Mesendoderm (in vitro differentiated cells): ENCODE measurements at regions not wholly inside any gene's neighbourhood (a gene's known extent, or its start where the extent isn't known, plus 50 kb on each side); places are given as distances from the start of the nearest gene placed in this dataset.
"Not testable (repeated sequence)": the region's sequence is repeated elsewhere in the genome, so short reads cannot be mapped to it uniquely, and the experiment has no call there.

Experiments used
- DNase-seq: peaks from one replicate; pipeline ENCODE4 v3.0.0; 2013
- H2AK5ac ChIP-seq: 2 replicates; pipeline ENCODE4 v1.6.1; 2013; ENCODE audit warnings: low read length, inconsistent platforms
- H2BK120ac ChIP-seq: 2 replicates; pipeline ENCODE4 v1.6.1; 2013; ENCODE audit warnings: low read depth, mild to moderate bottlenecking, low read length, moderate library complexity, mixed read lengths
- H2BK15ac ChIP-seq: replicated peaks from 2 replicates; pipeline ENCODE4 v1.6.1; 2013; ENCODE audit warnings: low read depth, mild to moderate bottlenecking, moderate library complexity
- H2BK5ac ChIP-seq: 2 replicates; pipeline ENCODE4 v1.6.1; 2013; ENCODE audit warnings: low read length, inconsistent platforms
- H3K18ac ChIP-seq: 2 replicates; pipeline ENCODE4 v1.6.1; 2013; ENCODE audit warnings: mild to moderate bottlenecking, low read length, mixed read lengths
- H3K23ac ChIP-seq: one replicate; pipeline ENCODE4 v1.6.1; 2013; ENCODE audit warnings: low read length
- H3K27ac ChIP-seq: 2 replicates; pipeline ENCODE4 v1.5.1; 2013; ENCODE audit warnings: low read depth, mild to moderate bottlenecking, inconsistent platforms, low read length, moderate library complexity
- H3K27me3 ChIP-seq: 2 replicates; pipeline ENCODE4 v1.6.1; 2013; ENCODE audit warnings: low read length, control low read depth, mild to moderate bottlenecking, inconsistent platforms; ENCODE audit not compliant: insufficient read depth, poor library complexity
- H3K36me3 ChIP-seq: 2 replicates; pipeline ENCODE4 v1.6.1; 2013; ENCODE audit warnings: low read length, inconsistent platforms; ENCODE audit not compliant: control insufficient read depth, insufficient read depth
- H3K4ac ChIP-seq: one replicate; pipeline ENCODE4 v1.6.1; 2013; ENCODE audit warnings: low read depth, mild to moderate bottlenecking, low read length, moderate library complexity
- H3K4me1 ChIP-seq: 2 replicates; pipeline ENCODE4 v1.6.1; 2013; ENCODE audit warnings: low read depth, low read length, inconsistent platforms; ENCODE audit not compliant: control insufficient read depth
- H3K4me2 ChIP-seq: 2 replicates; pipeline ENCODE4 v1.6.1; 2013; ENCODE audit warnings: low read length
- H3K4me3 ChIP-seq: 2 replicates; pipeline ENCODE4 v1.5.1; 2013; ENCODE audit warnings: mild to moderate bottlenecking, low read length
- H3K56ac ChIP-seq: one replicate; pipeline ENCODE4 v1.6.1; 2013; ENCODE audit warnings: low read length
- H3K79me1 ChIP-seq: 2 replicates; pipeline ENCODE4 v1.6.1; 2013; ENCODE audit warnings: low read length, inconsistent platforms
- H3K79me2 ChIP-seq: 2 replicates; pipeline ENCODE4 v1.6.1; 2013; ENCODE audit warnings: mild to moderate bottlenecking, low read length; ENCODE audit not compliant: control insufficient read depth, insufficient read depth
- H3K9ac ChIP-seq: 2 replicates; pipeline ENCODE4 v1.6.1; 2013; ENCODE audit warnings: low read length, inconsistent platforms
- H4K5ac ChIP-seq: one replicate; pipeline ENCODE4 v1.6.1; 2013; ENCODE audit warnings: low read length
- H4K8ac ChIP-seq: one replicate; pipeline ENCODE4 v1.6.1; 2013; ENCODE audit warnings: low read depth, mild to moderate bottlenecking, control low read depth, low read length, moderate library complexity
- WGBS: extraction: QIAGEN DNeasy Blood & Tissue Kit; methylation state at CpG from one replicate; pipeline ENCODE4 v1.1.7; 2013; ENCODE audit warnings: low lambda C conversion rate, missing lambda C conversion rate; ENCODE audit not compliant: insufficient coverage; ENCODE audit errors: extremely low coverage; 5-methylcytosine and 5-hydroxymethylcytosine counted together

DNA sequence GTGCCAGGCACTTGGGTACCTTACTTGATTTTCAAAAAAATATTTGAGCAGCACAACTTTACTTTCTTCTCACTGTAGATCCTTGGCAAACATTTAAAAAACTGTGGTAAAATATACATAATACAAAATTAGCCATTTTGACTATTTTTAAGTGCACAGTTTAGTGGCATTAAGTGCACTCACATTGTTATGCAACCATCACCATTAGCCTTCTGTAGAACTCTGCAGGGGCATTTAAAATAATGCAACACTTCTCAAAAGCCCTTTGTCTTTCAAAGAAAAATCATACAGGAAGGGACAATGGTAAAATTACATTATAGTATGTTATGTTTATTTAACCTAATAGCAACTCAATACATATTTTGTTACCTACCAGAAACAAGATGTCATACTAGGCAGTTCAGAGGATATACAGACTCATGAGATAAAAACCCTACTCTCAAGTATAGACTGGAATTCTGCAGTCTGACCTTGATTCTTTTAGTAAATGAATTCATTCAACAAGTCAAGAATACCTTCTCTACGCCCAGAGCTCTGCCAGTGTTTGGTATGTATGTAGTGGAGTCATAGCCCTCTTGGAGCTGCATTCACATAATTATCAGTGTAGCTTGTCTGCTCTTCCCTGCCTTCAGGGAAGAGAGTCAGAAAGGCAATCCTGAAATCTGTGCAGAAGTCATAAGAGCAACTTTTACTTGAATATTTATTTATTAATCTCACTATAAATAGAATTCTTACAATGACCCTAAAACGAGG lies 74.0 kb upstream of the ARRDC3 start:
- H3K4me1 ChIP-seq: no peaks in the 10 kb centered on the region
- no peak overlapping the region for H3K23ac ChIP-seq
- no peak overlapping the region for H2BK120ac ChIP-seq
- H3K27me3 ChIP-seq: no peaks in the 10 kb centered on the region
- no peak for DNase-seq
- 100% methylated on average over 1 of the region's 2 CpGs for WGBS
- H3K56ac ChIP-seq: no peak overlapping the region
- H3K36me3 ChIP-seq: no peaks in the 10 kb centered on the region
- no peak overlapping the region for H3K4me2 ChIP-seq
- H3K9ac ChIP-seq: no peak overlapping the region
- no peak overlapping the region for H4K8ac ChIP-seq
- H2AK5ac ChIP-seq: no peak overlapping the region
- H2BK15ac ChIP-seq: no peak overlapping the region
- H3K4ac ChIP-seq: no peak overlapping the region
- no peak overlapping the region for H3K4me3 ChIP-seq
- H2BK5ac ChIP-seq: no peak overlapping the region
- no peaks in the 10 kb centered on the region for H3K79me1 ChIP-seq
- no peak overlapping the region for H3K18ac ChIP-seq
- no peak overlapping the region for H3K27ac ChIP-seq
- H3K79me2 ChIP-seq: no peaks in the 10 kb centered on the region
- no peak overlapping the region for H4K5ac ChIP-seq

DNA sequence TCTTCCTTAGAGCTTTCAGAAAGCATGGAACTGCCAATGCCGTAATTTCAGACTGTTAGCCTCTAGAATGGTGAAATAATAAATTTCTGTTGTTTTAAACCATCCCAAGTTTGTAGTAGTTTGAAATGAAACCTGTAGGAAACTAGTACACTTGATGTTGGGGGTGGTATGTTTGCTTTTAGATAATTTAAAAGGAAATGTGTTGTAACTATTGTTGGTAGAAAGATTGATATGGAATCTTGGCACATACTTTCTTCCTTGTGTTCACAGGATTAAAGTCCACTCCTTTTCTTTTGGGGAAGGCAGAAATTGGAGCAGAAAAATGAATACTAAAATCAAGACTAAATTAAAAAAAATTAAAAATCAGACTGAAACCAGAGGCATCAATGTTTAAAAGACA lies 66.0 kb upstream of the ARRDC3 start:
- Histone ChIP-seq H3K23ac (no peak overlapping the region), H3K27ac (no peak overlapping the region), H3K4me2 (no peak overlapping the region), H3K4me1 (no peaks in the 10 kb centered on the region), H4K8ac (no peak overlapping the region), H2BK15ac (no peak overlapping the region), H3K56ac (no peak overlapping the region), H3K36me3 (no peaks in the 10 kb centered on the region), H2BK5ac (no peak overlapping the region), H2AK5ac (no peak overlapping the region), H3K9ac (no peak overlapping the region), H3K18ac (no peak overlapping the region), H3K79me1 (no peaks in the 10 kb centered on the region), H3K4ac (no peak overlapping the region), H4K5ac (no peak overlapping the region), H3K27me3 (no peaks in the 10 kb centered on the region), H2BK120ac (no peak overlapping the region), H3K79me2 (no peaks in the 10 kb centered on the region), H3K4me3 (no peak overlapping the region)
- DNase-seq: no peak
- no CpG with 5 or more reads among the region's 1 CpG for WGBS

DNA sequence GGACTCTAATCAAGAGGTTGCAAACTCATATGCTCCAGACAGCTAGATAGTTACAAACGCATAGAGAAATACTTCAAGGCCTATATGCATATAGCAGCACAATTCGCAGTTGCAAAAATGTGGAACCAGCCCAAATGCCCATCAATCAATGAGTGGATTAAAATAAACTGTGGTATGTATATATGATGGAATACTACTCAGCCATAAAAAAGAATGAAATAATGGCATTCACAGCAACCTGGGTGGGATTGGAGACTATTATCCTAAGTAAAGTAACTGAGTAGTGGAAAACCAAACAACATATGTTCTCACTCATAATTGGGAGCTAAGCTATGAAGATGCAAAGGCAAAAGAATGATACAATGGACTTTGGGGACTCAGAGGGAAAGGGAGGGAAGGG lies 65.0 kb upstream of the ARRDC3 start:
- not testable (repeated sequence) for H3K4ac ChIP-seq, H2BK15ac ChIP-seq, H3K4me3 ChIP-seq, H4K8ac ChIP-seq, H2BK120ac ChIP-seq, H3K56ac ChIP-seq, H3K36me3 ChIP-seq, H3K18ac ChIP-seq, H3K9ac ChIP-seq, H3K27me3 ChIP-seq, H3K27ac ChIP-seq, H3K4me2 ChIP-seq, H3K79me1 ChIP-seq, H3K23ac ChIP-seq, H3K79me2 ChIP-seq, H2AK5ac ChIP-seq, H4K5ac ChIP-seq, H3K4me1 ChIP-seq, DNase-seq, H2BK5ac ChIP-seq
- WGBS: no CpG with 5 or more reads among the region's 2 CpGs

DNA sequence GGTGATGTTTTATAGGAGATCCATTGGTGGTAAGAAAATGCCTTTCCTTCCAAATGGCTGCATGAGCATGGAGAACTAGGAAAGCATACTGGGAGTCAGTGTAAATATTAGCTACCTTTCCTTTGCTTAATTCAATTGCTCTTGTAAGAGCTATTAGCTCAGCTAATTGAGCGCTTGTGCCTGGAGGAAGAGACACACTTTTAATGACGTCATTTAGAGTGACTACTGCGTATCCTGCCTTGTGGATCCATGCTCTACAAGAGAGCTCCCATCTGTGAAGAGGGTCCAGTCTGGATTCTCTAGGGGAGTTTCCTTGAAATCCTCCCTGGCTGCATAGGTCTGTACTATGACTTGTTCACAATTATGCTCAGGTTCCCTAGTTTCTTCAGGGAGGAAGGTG lies 63.8 kb upstream of the ARRDC3 start:
- H3K23ac ChIP-seq, H3K56ac ChIP-seq, H3K4me2 ChIP-seq, H2BK15ac ChIP-seq, H2BK5ac ChIP-seq, H4K8ac ChIP-seq, H4K5ac ChIP-seq, H2AK5ac ChIP-seq, H3K4ac ChIP-seq, H3K79me2 ChIP-seq, H3K9ac ChIP-seq, H3K79me1 ChIP-seq, H3K4me1 ChIP-seq, H3K4me3 ChIP-seq, H3K18ac ChIP-seq, H3K27ac ChIP-seq, DNase-seq, H2BK120ac ChIP-seq, H3K27me3 ChIP-seq, H3K36me3 ChIP-seq: not testable (repeated sequence)
- WGBS: no CpG with 5 or more reads among the region's 3 CpGs

DNA sequence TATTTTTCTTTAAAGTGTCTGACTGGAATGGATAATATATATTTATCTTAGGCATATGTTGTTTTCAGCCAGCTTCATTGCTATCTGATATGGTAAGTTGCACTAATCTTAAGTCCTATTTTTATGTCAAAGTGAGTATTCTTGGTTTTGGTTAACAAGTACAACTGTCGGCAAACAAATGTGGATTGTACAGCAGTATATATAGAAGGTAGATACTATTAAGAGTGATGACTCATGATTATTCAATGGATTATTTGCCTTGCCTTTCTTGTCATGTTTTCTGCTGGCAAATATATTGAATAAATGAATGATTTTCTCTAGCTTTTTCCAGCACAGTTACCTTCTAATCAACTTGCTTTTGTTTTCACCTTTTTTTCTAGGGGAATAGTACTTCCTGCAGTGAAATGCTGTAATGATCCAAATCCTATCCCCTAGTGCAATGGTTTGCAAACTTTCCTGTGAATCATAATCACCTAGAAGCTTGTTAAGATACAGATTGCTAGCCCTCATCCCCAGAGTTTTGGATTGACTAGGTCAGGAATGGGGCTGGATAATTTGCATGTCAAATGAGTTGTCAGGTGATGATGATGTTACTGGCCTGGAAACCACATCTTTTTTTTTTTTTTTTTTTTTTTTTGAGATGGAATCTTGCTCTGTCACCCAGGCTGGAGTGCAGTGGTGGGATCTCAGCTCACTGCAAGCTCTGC lies 60.8 kb upstream of the ARRDC3 start:
- no peaks in the 10 kb centered on the region for H3K79me2 ChIP-seq
- no peaks in the 10 kb centered on the region for H3K79me1 ChIP-seq
- no peak overlapping the region for H2BK120ac ChIP-seq
- no peak overlapping the region for H4K5ac ChIP-seq
- H3K56ac ChIP-seq: no peak overlapping the region
- H3K18ac ChIP-seq: no peak overlapping the region
- H2BK15ac ChIP-seq: no peak overlapping the region
- H3K4me1 ChIP-seq: no peaks in the 10 kb centered on the region
- peak; percentile 21 for DNase-seq
- H3K9ac ChIP-seq: no peak overlapping the region
- H3K36me3 ChIP-seq: no peaks in the 10 kb centered on the region
- no peak overlapping the region for H3K4me3 ChIP-seq
- H2AK5ac ChIP-seq: no peak overlapping the region
- H3K4me2 ChIP-seq: no peak overlapping the region
- no peak overlapping the region for H3K4ac ChIP-seq
- H3K27ac ChIP-seq: no peak overlapping the region
- H3K23ac ChIP-seq: no peak overlapping the region
- no peaks in the 10 kb centered on the region for H3K27me3 ChIP-seq
- no CpG with 5 or more reads among the region's 1 CpG for WGBS
- H2BK5ac ChIP-seq: no peak overlapping the region
- no peak overlapping the region for H4K8ac ChIP-seq
